ENCODE measurements at regions not wholly inside any gene's neighbourhood (a gene's known extent, or its start where the extent isn't known, plus 50 kb on each side); places are given as distances from the start of the nearest gene placed in this dataset.

GRCh38 chr1:170318736-170319135, 173.0 kb downstream of the NTMT2 start:
- Histone ChIP-seq H2AFZ (ENCODE audit: low read depth, low read length) (no peak overlapping the region), H3K9ac (ENCODE audit: low read length) (no peak overlapping the region), H3K4me3 (ENCODE audit: low read length) (no peak overlapping the region), H3K36me3 (ENCODE audit: insufficient read depth, low read length) (no peaks in the 10 kb centered on the region), H3K9me2 (ENCODE audit: insufficient read depth, low read length) (no peaks in the 10 kb centered on the region), H3K4me2 (ENCODE audit: low read length) (no peak overlapping the region), H3K27ac (ENCODE audit: low read length) (no peak overlapping the region), H3K27me3 (ENCODE audit: insufficient read depth, low read depth, low read length) (no peaks in the 10 kb centered on the region), H3K79me2 (replicated peaks; ENCODE audit: insufficient read depth, low read length) (no peaks in the 10 kb centered on the region), H3K9me3 (ENCODE audit: low read length) (no peaks in the 10 kb centered on the region), H3F3A (ENCODE audit: insufficient read depth, low read length, poor library complexity, severe bottlenecking) (no peaks in the 10 kb centered on the region), H4K20me1 (ENCODE audit: insufficient read depth) (no peaks in the 10 kb centered on the region)
- no peak for TF ChIP-seq TAF1 (IDR thresholded peaks at IDR 0.05; ENCODE audit: low read depth)
- TF ChIP-seq MXI1 (conservative IDR thresholded peaks at IDR 0.05; ENCODE audit: poor library complexity, severe bottlenecking) = no peak

DNA sequence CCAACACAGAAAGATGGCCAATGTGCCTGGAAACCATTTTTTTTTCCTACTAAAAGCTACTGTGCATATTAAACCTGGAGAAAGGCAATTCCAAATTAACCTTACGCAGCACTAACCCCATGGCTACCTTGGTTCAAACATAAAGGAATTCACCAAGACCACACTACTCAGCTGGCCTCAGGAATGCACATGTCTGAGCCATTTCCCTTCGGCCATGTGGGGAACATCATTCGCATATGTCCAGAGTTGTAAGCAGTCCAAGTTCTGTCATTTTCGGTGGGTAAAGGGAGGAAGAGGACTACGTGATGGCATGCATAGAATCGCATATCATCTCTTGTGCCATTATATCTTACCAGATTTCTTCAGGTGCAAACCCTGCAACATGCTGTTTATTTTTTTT, 175.4 kb downstream of the NTMT2 start:
- Histone ChIP-seq H2AFZ (ENCODE audit: low read depth, low read length) (no peak overlapping the region), H3K4me3 (ENCODE audit: low read length) (no peak overlapping the region), H3K27me3 (ENCODE audit: insufficient read depth, low read depth, low read length) (no peaks in the 10 kb centered on the region), H3K79me2 (replicated peaks; ENCODE audit: insufficient read depth, low read length) (no peaks in the 10 kb centered on the region), H3K27ac (ENCODE audit: low read length) (no peak overlapping the region), H3K36me3 (ENCODE audit: insufficient read depth, low read length) (no peaks in the 10 kb centered on the region), H3K9ac (ENCODE audit: low read length) (no peak overlapping the region), H4K20me1 (ENCODE audit: insufficient read depth) (no peaks in the 10 kb centered on the region), H3K9me3 (ENCODE audit: low read length) (no peaks in the 10 kb centered on the region), H3K4me2 (ENCODE audit: low read length) (no peak overlapping the region), H3F3A (ENCODE audit: insufficient read depth, low read length, poor library complexity, severe bottlenecking) (no peaks in the 10 kb centered on the region), H3K9me2 (ENCODE audit: insufficient read depth, low read length) (no peaks in the 10 kb centered on the region)
- TF ChIP-seq, protein P1, sequence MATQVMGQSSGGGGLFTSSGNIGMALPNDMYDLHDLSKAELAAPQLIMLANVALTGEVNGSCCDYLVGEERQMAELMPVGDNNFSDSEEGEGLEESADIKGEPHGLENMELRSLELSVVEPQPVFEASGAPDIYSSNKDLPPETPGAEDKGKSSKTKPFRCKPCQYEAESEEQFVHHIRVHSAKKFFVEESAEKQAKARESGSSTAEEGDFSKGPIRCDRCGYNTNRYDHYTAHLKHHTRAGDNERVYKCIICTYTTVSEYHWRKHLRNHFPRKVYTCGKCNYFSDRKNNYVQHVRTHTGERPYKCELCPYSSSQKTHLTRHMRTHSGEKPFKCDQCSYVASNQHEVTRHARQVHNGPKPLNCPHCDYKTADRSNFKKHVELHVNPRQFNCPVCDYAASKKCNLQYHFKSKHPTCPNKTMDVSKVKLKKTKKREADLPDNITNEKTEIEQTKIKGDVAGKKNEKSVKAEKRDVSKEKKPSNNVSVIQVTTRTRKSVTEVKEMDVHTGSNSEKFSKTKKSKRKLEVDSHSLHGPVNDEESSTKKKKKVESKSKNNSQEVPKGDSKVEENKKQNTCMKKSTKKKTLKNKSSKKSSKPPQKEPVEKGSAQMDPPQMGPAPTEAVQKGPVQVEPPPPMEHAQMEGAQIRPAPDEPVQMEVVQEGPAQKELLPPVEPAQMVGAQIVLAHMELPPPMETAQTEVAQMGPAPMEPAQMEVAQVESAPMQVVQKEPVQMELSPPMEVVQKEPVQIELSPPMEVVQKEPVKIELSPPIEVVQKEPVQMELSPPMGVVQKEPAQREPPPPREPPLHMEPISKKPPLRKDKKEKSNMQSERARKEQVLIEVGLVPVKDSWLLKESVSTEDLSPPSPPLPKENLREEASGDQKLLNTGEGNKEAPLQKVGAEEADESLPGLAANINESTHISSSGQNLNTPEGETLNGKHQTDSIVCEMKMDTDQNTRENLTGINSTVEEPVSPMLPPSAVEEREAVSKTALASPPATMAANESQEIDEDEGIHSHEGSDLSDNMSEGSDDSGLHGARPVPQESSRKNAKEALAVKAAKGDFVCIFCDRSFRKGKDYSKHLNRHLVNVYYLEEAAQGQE (IDR thresholded peaks at IDR 0.05; ENCODE audit: borderline replicate concordance) = no peak
- no peak for TF ChIP-seq POLR2AphosphoS5 (IDR thresholded peaks at IDR 0.05)
- no peak for TF ChIP-seq RAD21 (conservative IDR thresholded peaks at IDR 0.05)
- no peak for TF ChIP-seq SMC3 (conservative IDR thresholded peaks at IDR 0.05; ENCODE audit: poor library complexity)
- TF ChIP-seq EP300 (conservative IDR thresholded peaks at IDR 0.05; ENCODE audit: poor library complexity, severe bottlenecking) = no peak
- TF ChIP-seq, protein P2, sequence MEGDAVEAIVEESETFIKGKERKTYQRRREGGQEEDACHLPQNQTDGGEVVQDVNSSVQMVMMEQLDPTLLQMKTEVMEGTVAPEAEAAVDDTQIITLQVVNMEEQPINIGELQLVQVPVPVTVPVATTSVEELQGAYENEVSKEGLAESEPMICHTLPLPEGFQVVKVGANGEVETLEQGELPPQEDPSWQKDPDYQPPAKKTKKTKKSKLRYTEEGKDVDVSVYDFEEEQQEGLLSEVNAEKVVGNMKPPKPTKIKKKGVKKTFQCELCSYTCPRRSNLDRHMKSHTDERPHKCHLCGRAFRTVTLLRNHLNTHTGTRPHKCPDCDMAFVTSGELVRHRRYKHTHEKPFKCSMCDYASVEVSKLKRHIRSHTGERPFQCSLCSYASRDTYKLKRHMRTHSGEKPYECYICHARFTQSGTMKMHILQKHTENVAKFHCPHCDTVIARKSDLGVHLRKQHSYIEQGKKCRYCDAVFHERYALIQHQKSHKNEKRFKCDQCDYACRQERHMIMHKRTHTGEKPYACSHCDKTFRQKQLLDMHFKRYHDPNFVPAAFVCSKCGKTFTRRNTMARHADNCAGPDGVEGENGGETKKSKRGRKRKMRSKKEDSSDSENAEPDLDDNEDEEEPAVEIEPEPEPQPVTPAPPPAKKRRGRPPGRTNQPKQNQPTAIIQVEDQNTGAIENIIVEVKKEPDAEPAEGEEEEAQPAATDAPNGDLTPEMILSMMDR (IDR thresholded peaks at IDR 0.05; ENCODE audit: poor library complexity, severe bottlenecking) = no peak
- no peak for TF ChIP-seq EZH2 (IDR thresholded peaks at IDR 0.05; ENCODE audit: borderline replicate concordance, insufficient read depth, low read length, poor library complexity, severe bottlenecking)
- TF ChIP-seq MXI1 (conservative IDR thresholded peaks at IDR 0.05; ENCODE audit: poor library complexity, severe bottlenecking) = no peak
- no peak for TF ChIP-seq TAF1 (IDR thresholded peaks at IDR 0.05; ENCODE audit: low read depth)

DNA sequence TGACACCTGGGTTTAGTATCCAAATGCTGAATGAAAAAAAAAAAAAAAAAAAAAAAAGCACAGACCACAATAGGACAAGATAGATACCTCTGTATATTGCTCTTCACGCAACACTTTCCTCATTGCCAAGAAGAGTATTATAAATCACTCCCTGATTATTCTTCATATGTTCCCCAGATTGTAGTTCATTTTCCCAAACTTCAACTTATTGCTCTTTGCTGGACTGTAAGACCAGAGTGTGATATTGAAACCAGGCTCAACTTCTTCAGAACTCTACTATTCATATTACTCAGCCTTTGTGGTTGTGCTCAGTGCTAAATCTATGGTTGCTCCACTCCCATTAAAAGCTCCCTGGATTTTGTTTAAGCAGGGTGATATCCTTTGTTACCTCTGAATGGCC, 180.4 kb downstream of the NTMT2 start:
- H3K4me2 ChIP-seq (ENCODE audit: low read length) = no peak overlapping the region
- no peak overlapping the region for H2AFZ ChIP-seq (ENCODE audit: low read depth, low read length)
- no peak overlapping the region for H3K9ac ChIP-seq (ENCODE audit: low read length)
- H3K27me3 ChIP-seq (ENCODE audit: insufficient read depth, low read depth, low read length) = no peaks in the 10 kb centered on the region
- no peak overlapping the region for H3K4me3 ChIP-seq (ENCODE audit: low read length)
- no peaks in the 10 kb centered on the region for H3K79me2 ChIP-seq (replicated peaks; ENCODE audit: insufficient read depth, low read length)
- no peaks in the 10 kb centered on the region for H3F3A ChIP-seq (ENCODE audit: insufficient read depth, low read length, poor library complexity, severe bottlenecking)
- no peaks in the 10 kb centered on the region for H3K9me2 ChIP-seq (ENCODE audit: insufficient read depth, low read length)
- H3K36me3 ChIP-seq (ENCODE audit: insufficient read depth, low read length) = no peaks in the 10 kb centered on the region
- H3K9me3 ChIP-seq (ENCODE audit: low read length) = no peaks in the 10 kb centered on the region
- H3K27ac ChIP-seq (ENCODE audit: low read length) = no peak overlapping the region
- H4K20me1 ChIP-seq (ENCODE audit: insufficient read depth) = no peaks in the 10 kb centered on the region
- TF ChIP-seq, protein P1 (IDR thresholded peaks at IDR 0.05; ENCODE audit: borderline replicate concordance) = no peak
- no peak for TF ChIP-seq EZH2 (IDR thresholded peaks at IDR 0.05; ENCODE audit: borderline replicate concordance, insufficient read depth, low read length, poor library complexity, severe bottlenecking)
- TF ChIP-seq EP300 (conservative IDR thresholded peaks at IDR 0.05; ENCODE audit: poor library complexity, severe bottlenecking) = no peak

Measured in neural cell (in vitro differentiated cells).